Bronchial epithelial cell (primary cell): ENCODE measurements at regions not wholly inside any gene's neighbourhood (a gene's known extent, or its start where the extent isn't known, plus 50 kb on each side); places are given as distances from the start of the nearest gene placed in this dataset.

Source experiments
- DNase-seq: peaks from one replicate; pipeline ENCODE4 v3.0.0-alpha.2; 2010; ENCODE audit warnings: low read depth
- FAIRE-seq: peaks from 2 replicates; lab custom pipeline; 2011; peaks lifted over from hg19 to GRCh38; lab: Jason Lieb, UNC
- H3K27me3 ChIP-seq: 2 replicates; pipeline ENCODE4 v1.5.1; 2011; ENCODE audit warnings: low read length; ENCODE audit not compliant: control insufficient read depth, insufficient read depth
- H3K36me3 ChIP-seq: 2 replicates; pipeline ENCODE4 v1.5.1; 2011; ENCODE audit warnings: low read length; ENCODE audit not compliant: control insufficient read depth, insufficient read depth
- H3K4me3 ChIP-seq: 2 replicates; pipeline ENCODE4 v1.5.1; 2011; ENCODE audit warnings: mild to moderate bottlenecking, low read depth, low read length, control low read depth
- CTCF ChIP-seq: IDR thresholded peaks from 2 replicates; pipeline ENCODE4 v1.5.1; 2011; ENCODE audit warnings: mild to moderate bottlenecking, moderate library complexity, low read length, control low read depth, inconsistent platforms; ENCODE audit not compliant: insufficient read depth, severe bottlenecking

- no peak for TF ChIP-seq CTCF
These were observed 655.1 kb upstream of the RAB6C start for GRCh38 chr2:129324349-129324748.

GRCh38 chr2:129325151-129325550, 654.3 kb upstream of the RAB6C start:
- DNase-seq, result no peak
- no peaks in the 10 kb centered on the region for H3K36me3 ChIP-seq
- no peak overlapping the region for H3K4me3 ChIP-seq
- TF ChIP-seq CTCF, result no peak
- no peaks in the 10 kb centered on the region for H3K27me3 ChIP-seq
- no peak for FAIRE-seq

More at GRCh38 chr2:129324349-129324748, 655.1 kb upstream of the RAB6C start:
- no peak overlapping the region for H3K4me3 ChIP-seq
- H3K36me3 ChIP-seq, result no peaks in the 10 kb centered on the region
- no peaks in the 10 kb centered on the region for H3K27me3 ChIP-seq
- FAIRE-seq, result peak; percentile 80
- DNase-seq, result no peak

GRCh38 chr2:129329574-129329973, 649.9 kb upstream of the RAB6C start:
- H3K4me3 ChIP-seq, result no peak overlapping the region
- no peaks in the 10 kb centered on the region for H3K36me3 ChIP-seq
- TF ChIP-seq CTCF, result no peak
- no peaks in the 10 kb centered on the region for H3K27me3 ChIP-seq
- DNase-seq (no peak), FAIRE-seq (no peak)

GRCh38 chr2:129330504-129330903, 649.0 kb upstream of the RAB6C start:
- no peaks in the 10 kb centered on the region for H3K36me3 ChIP-seq
- no peak for TF ChIP-seq CTCF
- no peak for DNase-seq
- no peak for FAIRE-seq
- H3K4me3 ChIP-seq, result no peak overlapping the region
- no peaks in the 10 kb centered on the region for H3K27me3 ChIP-seq

- no peaks in the 10 kb centered on the region for H3K27me3 ChIP-seq
- FAIRE-seq (no peak), DNase-seq (no peak)
- no peak for TF ChIP-seq CTCF
- no peak overlapping the region for H3K4me3 ChIP-seq
- H3K36me3 ChIP-seq, result no peaks in the 10 kb centered on the region
These were observed 647.8 kb upstream of the RAB6C start for GRCh38 chr2:129331638-129332037.

- no peak for TF ChIP-seq CTCF
- Histone ChIP-seq H3K27me3 (no peaks in the 10 kb centered on the region), H3K36me3 (no peaks in the 10 kb centered on the region), H3K4me3 (no peak overlapping the region)
- FAIRE-seq (no peak), DNase-seq (no peak)
These were observed 645.3 kb upstream of the RAB6C start for GRCh38 chr2:129334128-129334527.
